ENCODE measurements at regions not wholly inside any gene's neighbourhood (a gene's known extent, or its start where the extent isn't known, plus 50 kb on each side); places are given as distances from the start of the nearest gene placed in this dataset.
A peak's percentile ranks its signal among the peaks of the same experiment; 100 is the strongest.

- intact Hi-C loops (cut with DNase I) = no loop called here
- H3K36me3 ChIP-seq = no peaks in the 10 kb centered on the region
These were observed 119.2 kb downstream of the DDX53 start for GRCh38 chrX:23118890-23119527.

GRCh38 chrX:23127586-23127985 is 127.8 kb downstream of the DDX53 start:
- TF ChIP-seq POLR2A (IDR thresholded peaks at IDR 0.05) (no peak), CTCF (IDR thresholded peaks at IDR 0.05) (no peak), POLR2AphosphoS5 (IDR thresholded peaks at IDR 0.05) (no peak)
- no peaks in the 10 kb centered on the region for H3K27me3 ChIP-seq (replicated peaks; ENCODE audit: insufficient read depth)
- DNase-seq (ENCODE audit: low spot score) = no peak
- H3K4me3 ChIP-seq = no peak overlapping the region
- no peaks in the 10 kb centered on the region for H3K4me1 ChIP-seq (replicated peaks)
- WGBS = 100% methylated on average over 4 of the region's 4 CpGs
- H3K27ac ChIP-seq = no peak overlapping the region
- no peaks in the 10 kb centered on the region for H3K9me3 ChIP-seq
- intact Hi-C loops (cut with DNase I) = no loop called here
- no peaks in the 10 kb centered on the region for H3K36me3 ChIP-seq

More at GRCh38 chrX:23118890-23119527, 119.2 kb downstream of the DDX53 start:
- no peak for DNase-seq (ENCODE audit: low spot score)
- Histone ChIP-seq H3K27me3 (replicated peaks; ENCODE audit: insufficient read depth) (no peaks in the 10 kb centered on the region), H3K9me3 (no peaks in the 10 kb centered on the region), H3K4me1 (replicated peaks) (no peaks in the 10 kb centered on the region), H3K27ac (no peak overlapping the region), H3K4me3 (no peak overlapping the region)
- WGBS = 82% methylated on average over 6 of the region's 6 CpGs
- no peak for TF ChIP-seq POLR2AphosphoS5 (IDR thresholded peaks at IDR 0.05)

GRCh38 chrX:23133551-23133950 is 133.8 kb downstream of the DDX53 start:
- TF ChIP-seq POLR2A (IDR thresholded peaks at IDR 0.05) (no peak), POLR2AphosphoS5 (IDR thresholded peaks at IDR 0.05) (no peak)
- WGBS = 85% methylated on average over 8 of the region's 8 CpGs
- no peak overlapping the region for H3K27ac ChIP-seq
- no peaks in the 10 kb centered on the region for H3K36me3 ChIP-seq
- no peaks in the 10 kb centered on the region for H3K9me3 ChIP-seq
- no peak for DNase-seq (ENCODE audit: low spot score)
- H3K27me3 ChIP-seq (replicated peaks; ENCODE audit: insufficient read depth) = no peaks in the 10 kb centered on the region
- intact Hi-C loops (cut with DNase I) = no loop called here
- H3K4me1 ChIP-seq (replicated peaks) = no peaks in the 10 kb centered on the region
- no peak overlapping the region for H3K4me3 ChIP-seq

GRCh38 chrX:23134136-23134535 is 134.4 kb downstream of the DDX53 start:
- Histone ChIP-seq H3K4me3 (no peak overlapping the region), H3K36me3 (no peaks in the 10 kb centered on the region), H3K27me3 (replicated peaks; ENCODE audit: insufficient read depth) (no peaks in the 10 kb centered on the region), H3K27ac (no peak overlapping the region), H3K9me3 (no peaks in the 10 kb centered on the region), H3K4me1 (replicated peaks) (no peaks in the 10 kb centered on the region)
- TF ChIP-seq POLR2A (IDR thresholded peaks at IDR 0.05) (no peak), CTCF (IDR thresholded peaks at IDR 0.05) (no peak), POLR2AphosphoS5 (IDR thresholded peaks at IDR 0.05) (no peak)
- DNase-seq (ENCODE audit: low spot score) = no peak
- intact Hi-C loops (cut with DNase I) = no loop called here

GRCh38 chrX:23136816-23137215 is 137.1 kb downstream of the DDX53 start:
- Histone ChIP-seq H3K36me3 (no peaks in the 10 kb centered on the region), H3K4me1 (replicated peaks) (no peaks in the 10 kb centered on the region), H3K27me3 (replicated peaks; ENCODE audit: insufficient read depth) (no peaks in the 10 kb centered on the region), H3K9me3 (no peaks in the 10 kb centered on the region), H3K27ac (no peak overlapping the region), H3K4me3 (no peak overlapping the region)
- intact Hi-C loops (cut with DNase I) = no loop called here
- 30% methylated on average over 6 of the region's 6 CpGs for WGBS
- DNase-seq (ENCODE audit: low spot score) = peak; percentile 6
- TF ChIP-seq POLR2A (IDR thresholded peaks at IDR 0.05) (no peak), CTCF (IDR thresholded peaks at IDR 0.05) (no peak), POLR2AphosphoS5 (IDR thresholded peaks at IDR 0.05) (no peak)

- intact Hi-C loops (cut with DNase I) = no loop called here
- no peaks in the 10 kb centered on the region for H3K4me1 ChIP-seq (replicated peaks)
- H3K9me3 ChIP-seq = no peaks in the 10 kb centered on the region
- no peak overlapping the region for H3K4me3 ChIP-seq
- H3K27ac ChIP-seq = no peak overlapping the region
- 11% methylated on average over 1 of the region's 1 CpG for WGBS
- DNase-seq (ENCODE audit: low spot score) = no peak
- no peak for TF ChIP-seq CTCF (IDR thresholded peaks at IDR 0.05)
- no peak for TF ChIP-seq POLR2A (IDR thresholded peaks at IDR 0.05)
- TF ChIP-seq POLR2AphosphoS5 (IDR thresholded peaks at IDR 0.05) = no peak
- no peaks in the 10 kb centered on the region for H3K36me3 ChIP-seq
- no peaks in the 10 kb centered on the region for H3K27me3 ChIP-seq (replicated peaks; ENCODE audit: insufficient read depth)
These were observed 166.4 kb upstream of the PTCHD1 start for GRCh38 chrX:23168291-23168690.

All from prostate gland (tissue), 2 donors.